Common myeloid progenitor, CD34-positive (primary cell): ENCODE measurements at regions not wholly inside any gene's neighbourhood (a gene's known extent, or its start where the extent isn't known, plus 50 kb on each side); places are given as distances from the start of the nearest gene placed in this dataset.

ENCODE experiments used
- CTCF ChIA-PET: fragments of 350-600 bp; sonication (Branson Sonifier 250); formaldehyde crosslinking; loops from one replicate; lab custom pipeline; 2021; ENCODE audit warnings: antibody characterized with exemption; lab: Charles Lee
- POLR2A ChIA-PET: fragments of 350-600 bp; sonication (Branson Sonifier 250); formaldehyde crosslinking; loops from one replicate; lab custom pipeline; 2021; ENCODE audit warnings: antibody characterized with exemption; lab: Charles Lee
- DNase-seq, 3 donors: peaks; one replicate each; pipeline versions ENCODE4 v3.0.0 to v3.0.0-alpha.2; 2013
- H3K27ac ChIP-seq, 2 experiments: 1 replicate in 1 of 2; 2 replicates in 1 of 2; pipeline ENCODE4 v1.7.0; 2013; ENCODE audit warnings: inconsistent platforms in 2 of 2, low read length in 2 of 2, mild to moderate bottlenecking in 2 of 2, low read depth in 1 of 2, moderate library complexity in 1 of 2; ENCODE audit not compliant: severe bottlenecking in 2 of 2, insufficient read depth in 1 of 2, poor library complexity in 1 of 2
- H3K27me3 ChIP-seq, 5 experiments: replicated peaks in 2 of 5; 1 replicate in 3 of 5; 2 replicates in 2 of 5; pipeline versions ENCODE4 v1.6.1 to v1.7.0; 2013; ENCODE audit warnings: low read length in 4 of 5, mild to moderate bottlenecking in 2 of 5, moderate library complexity in 2 of 5, inconsistent platforms in 1 of 5; ENCODE audit not compliant: insufficient read depth in 5 of 5, control insufficient read depth in 4 of 5
- H3K36me3 ChIP-seq, 4 experiments: 1 replicate in 2 of 4; 2 replicates in 2 of 4; pipeline versions ENCODE4 v1.6.1 to v1.7.0; 2013; ENCODE audit warnings: low read length in 3 of 4, control low read depth in 1 of 4, mild to moderate bottlenecking in 1 of 4; ENCODE audit not compliant: control insufficient read depth in 4 of 4, insufficient read depth in 4 of 4
- H3K4me1 ChIP-seq, 4 experiments: 1 replicate in 3 of 4; 2 replicates in 1 of 4; pipeline versions ENCODE4 v1.6.1 to v1.7.1; 2013; ENCODE audit warnings: low read length in 3 of 4, mild to moderate bottlenecking in 3 of 4, control low read depth in 1 of 4, inconsistent platforms in 1 of 4, moderate library complexity in 1 of 4; ENCODE audit not compliant: control insufficient read depth in 4 of 4, insufficient read depth in 4 of 4; ENCODE audit errors: control extremely low read depth in 1 of 4
- H3K4me3 ChIP-seq, 7 experiments: 1 replicate in 4 of 7; 2 replicates in 3 of 7; pipeline versions ENCODE4 v1.5.1 to v1.7.0; 2013; ENCODE audit warnings: mild to moderate bottlenecking in 7 of 7, low read length in 6 of 7, moderate library complexity in 6 of 7, inconsistent platforms in 2 of 7, low read depth in 2 of 7, control low read depth in 1 of 7; ENCODE audit not compliant: insufficient read depth in 4 of 7, control insufficient read depth in 1 of 7; ENCODE audit errors: extremely low read depth in 1 of 7
- H3K9me3 ChIP-seq, 5 experiments: 1 replicate in 4 of 5; 2 replicates in 1 of 5; pipeline versions ENCODE4 v1.6.1 to v1.7.1; 2013; ENCODE audit warnings: low read length in 4 of 5, mild to moderate bottlenecking in 2 of 5, inconsistent platforms in 1 of 5, low read depth in 1 of 5, moderate library complexity in 1 of 5; ENCODE audit not compliant: control insufficient read depth in 4 of 5, insufficient read depth in 2 of 5; ENCODE audit errors: control extremely low read depth in 1 of 5
- WGBS: methylation state at CpG from one replicate; pipeline ENCODE4 v1.1.5; 2013; ENCODE audit not compliant: insufficient coverage; 5-methylcytosine and 5-hydroxymethylcytosine counted together

DNA sequence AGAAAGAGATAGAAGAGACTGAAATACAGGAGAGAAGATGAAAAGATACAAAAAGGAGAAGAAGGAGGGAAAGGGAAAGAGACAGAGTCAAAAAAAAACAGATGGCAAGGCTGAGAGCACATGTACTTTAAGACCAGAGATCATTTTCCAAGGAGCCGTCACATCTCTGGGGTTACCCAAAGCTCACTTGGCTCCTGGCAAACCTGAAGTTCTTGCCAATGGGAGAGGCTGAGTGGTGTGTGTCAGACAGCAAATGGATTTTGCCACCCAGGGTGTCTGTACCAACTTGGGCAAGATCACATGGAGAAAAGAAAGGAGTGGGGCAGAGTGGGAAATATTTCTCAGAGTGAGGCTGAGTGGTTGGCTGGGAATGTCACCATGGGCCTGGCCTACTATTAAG is 219.3 kb upstream of the TNP1 start:
- WGBS = 100% methylated on average over 1 of the region's 1 CpG
- Histone ChIP-seq H3K36me3 (no peaks in the 10 kb centered on the region), H3K27ac (no peak overlapping the region), H3K9me3 (no peaks in the 10 kb centered on the region), H3K4me3 (no peak overlapping the region), H3K27me3 (peaks cover 0 to 2% (median 0%) of the 10 kb centered on the region in 5 experiments), H3K4me1 (no peaks in the 10 kb centered on the region)
- POLR2A ChIA-PET = no interaction called here
- DNase-seq = no peak
- CTCF ChIA-PET = no interaction called here

DNA sequence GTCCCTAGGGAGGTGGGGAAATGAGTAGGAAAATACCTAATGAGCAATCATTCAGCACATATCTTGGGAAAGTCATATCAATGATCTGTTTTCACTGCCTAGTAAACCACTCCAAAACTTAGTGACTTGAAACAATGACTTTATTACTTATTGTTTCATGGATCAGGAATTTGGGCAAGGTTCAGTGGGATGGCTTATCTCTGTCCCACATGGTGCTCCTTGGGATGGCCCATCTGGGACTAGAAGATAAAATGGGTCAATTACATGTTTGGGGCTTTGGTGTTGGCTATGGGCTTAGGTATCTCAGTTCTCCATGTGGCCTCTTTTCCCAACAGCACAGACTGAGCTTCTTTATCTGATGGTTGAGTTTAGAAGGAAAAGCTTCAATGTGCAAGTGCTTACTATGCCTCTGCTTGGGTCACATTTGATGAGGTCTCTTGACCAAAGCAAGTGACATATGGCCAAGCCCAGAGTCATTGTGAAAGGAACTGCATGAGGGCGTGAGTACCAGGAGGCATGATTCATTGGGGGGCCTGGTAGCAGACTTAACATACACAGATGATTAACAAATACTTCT is 218.1 kb upstream of the TNP1 start:
- ChIA-PET CTCF (no interaction called here), POLR2A (no interaction called here)
- Histone ChIP-seq H3K27me3 (peaks cover 0 to 2% (median 0%) of the 10 kb centered on the region in 5 experiments), H3K9me3 (no peaks in the 10 kb centered on the region), H3K4me1 (no peaks in the 10 kb centered on the region), H3K27ac (no peak overlapping the region), H3K4me3 (no peak overlapping the region), H3K36me3 (no peaks in the 10 kb centered on the region)
- DNase-seq = no peak
- WGBS = 100% methylated on average over 1 of the region's 1 CpG

DNA sequence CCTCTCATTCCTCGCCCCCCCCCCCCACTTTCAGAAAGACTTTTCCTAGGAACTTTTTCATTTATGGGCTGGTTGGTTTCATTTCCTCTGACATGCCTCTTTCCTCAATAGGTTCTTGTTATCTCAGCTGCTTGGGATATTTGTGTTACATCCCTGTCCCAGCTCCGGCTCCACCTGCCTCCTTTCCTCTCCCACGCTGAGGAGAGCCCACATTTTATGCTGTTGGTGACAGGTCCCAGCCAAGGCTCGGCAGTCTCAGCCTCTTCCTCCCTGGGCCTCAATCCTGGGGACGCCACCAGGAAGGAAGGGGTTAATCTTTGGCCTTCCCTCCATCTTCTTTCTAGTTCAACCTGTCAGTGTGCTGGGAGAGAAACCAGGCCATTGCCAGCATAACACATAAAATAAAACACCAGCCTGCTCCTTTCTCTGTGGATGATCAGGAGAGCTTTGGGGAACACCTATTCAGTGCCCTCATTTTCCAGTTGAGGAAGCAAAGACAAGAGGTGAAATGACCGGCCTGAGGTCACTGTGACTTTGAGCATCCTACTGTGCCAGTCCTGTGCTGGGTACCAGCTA is 216.9 kb upstream of the TNP1 start:
- 92% methylated on average over 5 of the region's 6 CpGs for WGBS
- Histone ChIP-seq H3K36me3 (no peaks in the 10 kb centered on the region), H3K27me3 (peaks cover 0 to 2% (median 0%) of the 10 kb centered on the region in 5 experiments), H3K27ac (no peak overlapping the region), H3K4me1 (no peaks in the 10 kb centered on the region), H3K4me3 (no peak overlapping the region), H3K9me3 (no peaks in the 10 kb centered on the region)
- CTCF ChIA-PET = interaction anchor here (0.6 kb wide), 1 partner anchor 638 kb away, joined by 4 read pairs; no protein-coding TSS in a partner anchor
- POLR2A ChIA-PET = no interaction called here
- DNase-seq = no peak

DNA sequence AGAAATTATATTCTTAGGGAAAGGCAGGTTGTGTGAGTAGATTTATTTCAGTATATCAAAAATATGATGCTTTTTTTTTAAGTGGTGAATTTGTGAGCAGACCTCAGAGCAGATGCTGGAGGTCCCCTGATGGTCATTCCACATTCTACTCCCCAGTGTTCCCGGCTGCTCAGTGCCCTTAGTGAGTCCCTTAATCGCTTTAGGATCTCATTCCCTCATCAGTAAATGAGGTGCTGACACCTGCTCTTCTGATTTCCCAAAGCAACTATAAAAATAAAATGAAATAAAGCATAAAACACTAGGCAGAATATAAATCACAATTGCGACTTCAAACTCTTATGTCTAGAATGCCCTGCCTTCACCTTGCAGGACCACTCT is 216.2 kb upstream of the TNP1 start:
- ChIA-PET POLR2A (no interaction called here), CTCF (no interaction called here)
- peaks cover 0 to 2% (median 0%) of the 10 kb centered on the region in 5 experiments for H3K27me3 ChIP-seq
- WGBS = 97% methylated on average over 3 of the region's 3 CpGs
- no peaks in the 10 kb centered on the region for H3K4me1 ChIP-seq
- H3K27ac ChIP-seq = no peak overlapping the region
- no peaks in the 10 kb centered on the region for H3K9me3 ChIP-seq
- H3K4me3 ChIP-seq = no peak overlapping the region
- no peaks in the 10 kb centered on the region for H3K36me3 ChIP-seq
- no peak for DNase-seq

DNA sequence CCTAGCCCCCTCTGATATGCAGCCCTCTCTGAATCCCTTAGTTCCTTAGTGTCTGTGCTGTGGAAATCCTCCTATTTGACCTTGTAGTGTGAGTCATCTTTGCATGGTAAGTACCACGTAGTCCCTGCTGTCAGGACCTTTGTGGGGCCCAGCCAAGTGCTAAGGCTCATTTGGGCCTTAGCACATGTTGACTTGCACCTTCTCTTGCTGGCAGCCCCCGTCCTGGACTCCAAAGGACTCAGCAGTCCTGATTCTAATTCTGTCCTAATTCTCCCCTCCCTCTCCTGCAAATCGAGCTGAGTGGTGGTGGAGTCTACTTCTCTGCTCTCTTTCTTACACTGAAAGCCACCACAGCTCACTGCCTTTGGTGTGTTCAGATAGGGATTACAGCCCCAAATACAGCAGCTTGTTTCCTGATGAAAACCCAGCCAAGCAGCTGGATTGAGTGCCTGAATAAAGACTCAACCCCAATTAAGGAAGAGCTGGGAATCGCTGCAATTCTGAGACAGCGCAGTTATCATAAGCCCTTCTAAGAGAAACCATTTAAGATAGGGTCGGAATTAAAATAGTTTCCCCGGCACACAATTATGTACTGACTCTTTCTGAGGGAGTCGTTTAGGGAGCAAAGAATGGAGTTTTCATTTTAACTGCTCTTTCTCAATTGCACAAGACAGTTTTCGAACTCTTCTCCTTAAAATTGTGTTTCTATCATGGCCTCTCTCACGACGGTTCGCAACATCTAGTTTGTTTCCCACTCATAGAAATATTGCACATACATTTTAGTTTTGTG is 215.6 kb upstream of the TNP1 start:
- no peak for DNase-seq
- Histone ChIP-seq H3K4me1 (no peaks in the 10 kb centered on the region), H3K36me3 (no peaks in the 10 kb centered on the region), H3K27ac (no peak overlapping the region), H3K27me3 (peaks cover 0 to 2% (median 0%) of the 10 kb centered on the region in 5 experiments), H3K4me3 (no peak overlapping the region), H3K9me3 (no peaks in the 10 kb centered on the region)
- ChIA-PET CTCF (no interaction called here), POLR2A (no interaction called here)
- WGBS = 81% methylated on average over 8 of the region's 12 CpGs

DNA sequence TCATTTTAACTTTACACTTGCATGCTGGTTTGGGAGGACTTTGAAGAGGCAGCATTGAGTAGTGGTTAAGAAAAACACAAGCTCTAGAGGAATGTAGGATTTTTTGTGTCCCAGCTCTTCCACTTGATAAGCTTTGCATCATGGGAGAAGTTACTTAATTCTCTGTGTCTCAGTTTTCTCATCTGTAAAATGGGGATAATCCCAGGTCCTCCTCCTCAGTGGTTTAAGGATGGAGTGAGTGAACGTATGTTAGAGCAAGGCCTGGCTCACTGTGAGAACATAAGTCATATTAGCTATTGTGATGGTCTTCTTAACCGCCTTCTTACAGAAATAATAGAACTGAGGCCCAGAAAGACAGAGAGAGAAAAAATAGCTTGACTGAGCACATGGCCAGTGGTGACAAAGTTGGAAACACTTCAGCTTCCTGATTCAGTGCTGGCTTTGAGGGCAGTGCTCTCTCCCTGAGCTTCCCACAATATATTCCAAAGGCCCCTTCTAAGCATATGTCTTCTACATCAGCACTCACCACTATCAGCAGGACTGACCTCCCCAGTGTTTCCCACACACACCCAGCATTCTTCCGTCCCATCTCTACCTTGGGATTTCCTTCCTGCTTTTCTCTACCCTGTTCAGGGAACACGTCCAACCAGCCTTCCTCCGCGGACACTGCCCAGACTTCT is 214.9 kb upstream of the TNP1 start:
- H3K27me3 ChIP-seq = peaks cover 0 to 2% (median 0%) of the 10 kb centered on the region in 5 experiments
- H3K4me3 ChIP-seq = no peak overlapping the region
- no peaks in the 10 kb centered on the region for H3K4me1 ChIP-seq
- CTCF ChIA-PET = interaction anchor here (0.5 to 1.3 kb wide), 2 partner anchors 12 to 803 kb away, joined by 3 read pairs; no protein-coding TSS in a partner anchor
- no peak overlapping the region for H3K27ac ChIP-seq
- DNase-seq = no peak
- H3K9me3 ChIP-seq = no peaks in the 10 kb centered on the region
- no peaks in the 10 kb centered on the region for H3K36me3 ChIP-seq
- POLR2A ChIA-PET = no interaction called here
- 88% methylated on average over 6 of the region's 6 CpGs for WGBS
